NCI-H1048 (cell line): ENCODE measurements at regions not wholly inside any gene's neighbourhood (a gene's known extent, or its start where the extent isn't known, plus 50 kb on each side); places are given as distances from the start of the nearest gene placed in this dataset.

Source experiments
- DNase-seq: peaks from one replicate; lab custom pipeline; 2025; lab: John Stamatoyannopoulos, UW

GRCh38 chr7:155972651-155973390 lies 160.6 kb upstream of the SHH start:
- DNase-seq = no peak

DNA sequence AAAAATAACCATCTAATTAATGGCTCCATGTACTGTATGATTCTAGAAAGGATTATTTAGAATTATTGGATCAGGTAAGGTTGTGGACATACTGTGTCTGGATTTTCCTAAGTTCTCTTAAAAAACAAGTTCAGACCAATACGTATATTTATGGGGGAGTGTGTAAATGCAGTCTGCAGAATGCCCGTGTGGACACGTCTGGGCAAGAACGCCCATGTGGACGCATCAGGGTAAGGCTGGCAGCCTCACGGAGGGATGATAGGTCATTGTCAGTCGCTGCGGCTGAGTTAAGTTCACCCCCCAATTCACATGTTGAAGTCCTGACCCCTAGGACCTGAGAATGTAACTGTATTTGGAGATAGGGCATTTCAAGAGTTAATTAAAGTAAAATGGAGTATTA lies 160.0 kb upstream of the SHH start:
- DNase-seq = no peak

GRCh38 chr7:155971180-155971770 lies 159.0 kb upstream of the SHH start:
- no peak for DNase-seq

- no peak for DNase-seq
Observed at GRCh38 chr7:155969192-155969929, 157.1 kb upstream of the SHH start.

DNA sequence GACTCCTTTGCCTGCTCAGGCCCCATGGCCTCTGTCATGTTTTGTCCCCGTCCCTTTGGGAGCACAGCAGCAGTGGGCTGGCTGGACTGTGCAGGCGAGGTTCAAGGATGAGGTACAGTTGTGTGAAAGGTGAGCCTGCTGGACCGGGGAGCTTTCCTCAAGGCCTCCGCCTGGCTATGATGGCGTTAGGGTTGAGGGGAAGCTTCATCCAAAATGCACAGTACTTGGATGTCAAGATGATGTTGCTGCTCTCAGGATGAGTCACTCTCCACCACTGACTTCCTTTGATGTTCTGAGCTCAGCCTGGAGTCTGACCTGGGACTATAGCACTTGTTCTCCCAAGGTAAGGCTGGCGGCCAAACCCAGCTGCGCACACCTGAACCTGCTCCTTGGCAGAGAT lies 152.7 kb upstream of the SHH start:
- no peak for DNase-seq

DNA sequence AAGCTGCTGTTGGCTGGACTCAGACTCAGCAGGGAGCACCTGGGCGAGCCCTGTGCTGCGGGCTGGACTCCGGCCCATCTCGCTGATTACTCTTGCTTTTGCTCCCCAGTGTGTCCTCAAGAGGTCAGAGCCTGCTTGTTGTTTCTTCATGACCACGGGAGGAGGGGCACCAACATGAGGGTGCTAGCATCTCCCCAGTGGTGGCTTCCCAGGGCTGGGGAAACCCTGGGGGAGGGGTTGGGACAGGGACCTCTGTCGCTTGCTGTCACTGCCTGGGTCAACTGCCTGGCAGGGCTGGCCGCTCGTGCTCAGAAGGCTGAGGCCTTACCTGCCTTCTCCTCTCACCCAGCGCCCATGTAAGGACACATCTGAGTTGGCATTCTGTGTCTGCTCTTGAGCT lies 152.3 kb upstream of the SHH start:
- DNase-seq = no peak

GRCh38 chr7:155963771-155964195 lies 151.5 kb upstream of the SHH start:
- no peak for DNase-seq

GRCh38 chr7:155963356-155963755 lies 151.1 kb upstream of the SHH start:
- no peak for DNase-seq

DNA sequence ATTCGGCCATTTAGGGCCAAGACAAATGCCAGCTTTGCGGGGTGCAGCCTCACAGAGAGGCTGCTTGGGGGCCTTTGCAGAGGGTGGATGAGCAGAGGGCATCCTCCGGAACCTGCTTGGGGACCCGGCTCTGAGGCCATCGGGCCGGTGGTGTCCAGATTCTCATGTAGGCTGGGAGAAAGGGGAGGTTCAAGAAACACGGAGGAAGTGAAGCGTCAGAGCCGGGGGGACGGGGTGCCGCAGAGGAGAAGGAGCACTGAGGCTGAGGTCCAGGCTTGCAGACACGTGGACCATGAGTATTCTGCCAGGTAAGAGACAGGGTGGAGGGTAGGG lies 150.7 kb upstream of the SHH start:
- no peak for DNase-seq

- DNase-seq = no peak
Observed at GRCh38 chr7:155962191-155962967, 150.1 kb upstream of the SHH start.

GRCh38 chr7:155961241-155962190 lies 149.3 kb upstream of the SHH start:
- DNase-seq = no peak

- DNase-seq = no peak
Observed at GRCh38 chr7:155959894-155960293, 147.6 kb upstream of the SHH start.

- no peak for DNase-seq
Observed at GRCh38 chr7:155956977-155957376, 144.7 kb upstream of the SHH start.

DNA sequence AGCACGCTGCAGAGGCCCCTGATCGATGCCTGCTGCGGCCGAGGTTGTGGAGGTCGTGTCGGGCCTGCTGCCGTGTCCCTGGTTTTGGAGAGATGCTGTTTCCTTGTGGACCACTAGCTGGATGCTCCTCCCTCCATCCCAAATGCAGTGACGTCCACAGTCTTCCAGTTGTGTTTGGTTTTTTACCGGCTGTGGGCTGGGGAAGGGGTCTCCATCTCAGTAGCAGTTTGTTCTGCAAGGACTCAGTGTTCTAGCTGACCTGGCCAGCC lies 143.0 kb upstream of the SHH start:
- DNase-seq = no peak

DNA sequence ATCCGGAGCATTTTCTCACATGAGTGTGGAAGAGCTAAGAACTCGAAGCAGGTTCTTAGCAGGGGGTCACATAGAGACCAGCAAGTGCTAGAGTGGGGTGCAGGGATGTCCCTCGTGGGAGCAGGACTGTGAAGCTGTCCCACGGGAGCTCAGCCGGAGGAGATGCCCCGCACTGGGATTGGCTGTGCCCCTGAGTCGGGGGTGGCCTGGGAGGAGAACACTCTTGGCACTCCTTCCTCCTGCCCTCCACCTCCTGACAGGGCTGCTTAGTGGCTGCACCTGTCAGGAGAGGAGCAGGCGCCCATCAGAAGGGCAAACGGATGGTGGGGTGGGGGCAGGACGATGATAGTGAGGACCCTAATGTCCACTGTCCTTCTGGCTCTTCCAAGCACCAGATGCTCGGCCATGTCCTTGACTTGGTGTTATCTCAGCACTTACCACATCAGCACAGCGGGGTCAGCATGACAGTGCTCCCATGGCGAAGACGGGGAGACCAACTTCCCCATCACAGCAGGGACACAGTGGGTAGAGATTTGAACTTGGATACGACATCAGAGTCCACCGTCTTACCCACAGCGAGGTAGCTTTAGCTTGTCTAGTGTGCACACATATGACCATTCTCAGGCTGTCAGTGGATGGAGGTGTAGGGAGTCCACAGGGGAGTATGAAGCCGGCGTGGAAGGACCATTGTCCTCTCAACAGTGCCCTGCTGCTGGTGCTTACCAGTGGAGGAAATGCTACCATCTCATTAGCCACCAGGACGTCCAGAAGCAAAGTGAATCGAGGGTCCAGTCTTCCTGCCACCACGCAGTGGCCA lies 142.5 kb upstream of the SHH start:
- no peak for DNase-seq

GRCh38 chr7:155953781-155954549 lies 141.7 kb upstream of the SHH start:
- DNase-seq = no peak

- no peak for DNase-seq
Observed at GRCh38 chr7:155953501-155953778, 141.2 kb upstream of the SHH start.

DNA sequence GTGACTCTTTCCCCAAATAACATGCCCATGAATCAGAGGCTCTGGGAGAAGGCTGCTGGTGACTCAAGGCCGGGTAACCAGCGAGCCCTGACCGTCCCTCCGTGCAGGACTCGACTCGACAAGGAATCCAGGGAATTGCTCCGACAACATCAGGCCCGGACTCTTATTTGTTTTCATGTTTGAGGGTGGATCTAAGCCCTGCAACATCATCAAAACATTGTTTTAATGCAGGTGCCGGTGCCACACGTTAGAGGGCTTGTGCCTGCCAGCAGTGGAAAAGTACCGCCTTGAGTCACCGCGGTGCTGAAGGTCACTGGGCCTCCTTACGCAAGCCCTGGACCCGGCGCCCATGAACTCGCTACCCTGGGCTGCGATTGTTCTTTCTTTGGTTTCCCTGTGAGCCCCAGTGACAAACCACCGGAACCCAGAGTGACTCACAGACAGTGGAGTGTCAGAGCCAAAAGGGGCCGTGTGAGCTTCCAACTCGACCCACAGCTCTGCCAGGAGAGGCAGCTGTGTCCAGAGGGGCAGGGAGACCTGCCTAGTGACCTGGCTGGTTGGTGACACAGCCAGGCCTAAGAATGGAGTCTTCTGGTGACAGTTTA lies 139.4 kb upstream of the SHH start:
- DNase-seq = no peak

GRCh38 chr7:155950898-155951553 lies 138.8 kb upstream of the SHH start:
- DNase-seq = no peak
